ENCODE measurements at regions not wholly inside any gene's neighbourhood (a gene's known extent, or its start where the extent isn't known, plus 50 kb on each side); places are given as distances from the start of the nearest gene placed in this dataset.

GRCh38 chr9:13386935-13387733, 107.6 kb upstream of the MPDZ start:
- TF ChIP-seq EZH2 (IDR thresholded peaks at IDR 0.05; ENCODE audit: borderline replicate concordance, low read length), result no peak
- TF ChIP-seq CTCF (IDR thresholded peaks at IDR 0.05; ENCODE audit: low read length), result no peak
